ENCODE measurements at regions not wholly inside any gene's neighbourhood (a gene's known extent, or its start where the extent isn't known, plus 50 kb on each side); places are given as distances from the start of the nearest gene placed in this dataset.
"Not testable (repeated sequence)": the region's sequence is repeated elsewhere in the genome, so short reads cannot be mapped to it uniquely, and the experiment has no call there.

DNA sequence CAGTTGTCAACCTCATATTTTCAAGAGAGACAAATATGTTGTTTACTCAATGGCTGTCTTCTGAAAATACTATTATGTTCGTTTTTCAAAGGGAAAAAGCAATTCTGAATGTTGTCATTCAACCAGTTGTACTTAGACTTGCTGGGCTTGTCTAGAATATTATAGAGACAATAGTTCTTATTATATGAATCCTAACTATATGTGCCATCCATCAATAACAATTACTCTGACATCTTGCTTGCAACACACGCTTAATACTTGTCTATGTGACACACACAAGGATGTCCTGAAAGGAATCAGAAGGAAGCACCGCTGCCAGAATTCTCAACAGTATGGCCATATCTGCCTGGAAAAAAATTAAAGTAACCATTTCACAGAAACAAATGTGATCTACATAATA, 283.3 kb upstream of the NRSN1 start:
- Histone ChIP-seq H3K4me3 (replicated peaks in 1 of 3; ENCODE audit: insufficient read depth in 1 of 3, low read depth in 2 of 3, low read length in 3 of 3) (no peak overlapping the region), H2AFZ (ENCODE audit: low read length) (no peak overlapping the region), H4K20me1 (ENCODE audit: insufficient read depth, low read length) (no peaks in the 10 kb centered on the region), H3K79me2 (ENCODE audit: insufficient read depth, low read length) (no peaks in the 10 kb centered on the region), H3K27ac (ENCODE audit: extremely low read length, insufficient read depth, low read length) (no peak overlapping the region), H3K9ac (ENCODE audit: insufficient read depth, low read depth, low read length) (no peak overlapping the region), H3K9me3 (ENCODE audit: low read length) (no peaks in the 10 kb centered on the region), H3K36me3 (replicated peaks in 1 of 2; ENCODE audit: control insufficient read depth in 1 of 2, insufficient read depth in 2 of 2, low read length in 2 of 2) (no peaks in the 10 kb centered on the region), H3K4me1 (ENCODE audit: insufficient read depth, low read length) (no peaks in the 10 kb centered on the region), H3K4me2 (ENCODE audit: low read depth, low read length) (no peak overlapping the region), H3K27me3 (ENCODE audit: control insufficient read depth in 1 of 2, insufficient read depth in 2 of 2, low read length in 2 of 2) (no peaks in the 10 kb centered on the region)
- intact Hi-C loops (cut with micrococcal nuclease; ENCODE audit: unreplicated experiment) (no loop called here), in situ Hi-C loops (cut with HindIII; ENCODE audit: extremely low pct_ligation_motif_present, low pct_unique_long_range_greater_than_20kb) (no loop called here)
- no TSS peak for BruUV-seq (replicated peaks)
- FAIRE-seq (no peak), DNase-seq (ENCODE audit: low spot score) (no peak), ATAC-seq (no peak)
- WGBS (ENCODE audit: low lambda C conversion rate): 24% methylated on average over 3 of the region's 3 CpGs
- TF ChIP-seq ZNF629 (CRISPR knock-in tag; conservative IDR thresholded peaks at IDR 0.05) (no peak), MAFK (conservative IDR thresholded peaks at IDR 0.05 in 1 of 2, IDR thresholded peaks at IDR 0.05 in 1 of 2; ENCODE audit: low read length in 2 of 2) (no peak)
- CTCF ChIA-PET (ENCODE audit: low intra/inter-chr PET ratio, low total read pairs): no interaction called here
- POLR2A ChIA-PET: no interaction called here

DNA sequence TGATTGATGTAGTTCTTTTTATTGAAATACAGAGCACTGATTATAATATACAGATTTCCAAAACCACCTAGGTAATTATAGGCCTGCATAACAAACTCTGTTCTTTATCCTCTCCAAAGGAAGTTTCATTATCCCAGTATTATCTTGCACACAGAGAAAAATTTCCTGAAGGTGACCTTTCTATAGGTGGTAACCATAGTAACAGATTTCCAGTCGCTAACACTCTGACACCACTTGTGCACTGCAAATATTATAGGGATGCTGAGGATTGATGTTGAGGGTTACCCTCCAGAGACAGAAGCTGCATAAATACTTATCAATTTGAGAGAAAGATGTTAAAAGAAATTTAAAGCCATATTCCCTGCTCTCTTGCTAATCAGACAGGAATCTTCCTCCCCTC, 274.5 kb upstream of the NRSN1 start:
- Histone ChIP-seq H4K20me1 (ENCODE audit: insufficient read depth, low read length) (no peaks in the 10 kb centered on the region), H3K9ac (ENCODE audit: insufficient read depth, low read depth, low read length) (no peak overlapping the region), H3K27ac (ENCODE audit: extremely low read length, insufficient read depth, low read length) (no peak overlapping the region), H2AFZ (ENCODE audit: low read length) (no peak overlapping the region), H3K4me2 (ENCODE audit: low read depth, low read length) (no peak overlapping the region), H3K27me3 (ENCODE audit: control insufficient read depth in 1 of 2, insufficient read depth in 2 of 2, low read length in 2 of 2) (no peaks in the 10 kb centered on the region), H3K4me1 (ENCODE audit: insufficient read depth, low read length) (no peaks in the 10 kb centered on the region), H3K36me3 (replicated peaks in 1 of 2; ENCODE audit: control insufficient read depth in 1 of 2, insufficient read depth in 2 of 2, low read length in 2 of 2) (no peaks in the 10 kb centered on the region), H3K4me3 (replicated peaks in 1 of 3; ENCODE audit: insufficient read depth in 1 of 3, low read depth in 2 of 3, low read length in 3 of 3) (no peak overlapping the region), H3K79me2 (ENCODE audit: insufficient read depth, low read length) (no peaks in the 10 kb centered on the region), H3K9me3 (ENCODE audit: low read length) (no peaks in the 10 kb centered on the region)
- DNase-seq (ENCODE audit: low spot score) (no peak), ATAC-seq (no peak), FAIRE-seq (no peak)
- 0% methylated on average over 1 of the region's 1 CpG for WGBS (ENCODE audit: low lambda C conversion rate)
- peak; percentile 35; the same call in 1 of the 2 replicates for TF ChIP-seq RFX1 (IDR thresholded peaks at IDR 0.05)
- no peak for TF ChIP-seq ONECUT2 (CRISPR knock-in tag; IDR thresholded peaks at IDR 0.05)
- in situ Hi-C loops (cut with HindIII; ENCODE audit: extremely low pct_ligation_motif_present, low pct_unique_long_range_greater_than_20kb): no loop called here
- intact Hi-C loops (cut with micrococcal nuclease; ENCODE audit: unreplicated experiment): no loop called here
- POLR2A ChIA-PET: no interaction called here
- CTCF ChIA-PET (ENCODE audit: low intra/inter-chr PET ratio, low total read pairs): no interaction called here
- no TSS peak for BruUV-seq (replicated peaks)

DNA sequence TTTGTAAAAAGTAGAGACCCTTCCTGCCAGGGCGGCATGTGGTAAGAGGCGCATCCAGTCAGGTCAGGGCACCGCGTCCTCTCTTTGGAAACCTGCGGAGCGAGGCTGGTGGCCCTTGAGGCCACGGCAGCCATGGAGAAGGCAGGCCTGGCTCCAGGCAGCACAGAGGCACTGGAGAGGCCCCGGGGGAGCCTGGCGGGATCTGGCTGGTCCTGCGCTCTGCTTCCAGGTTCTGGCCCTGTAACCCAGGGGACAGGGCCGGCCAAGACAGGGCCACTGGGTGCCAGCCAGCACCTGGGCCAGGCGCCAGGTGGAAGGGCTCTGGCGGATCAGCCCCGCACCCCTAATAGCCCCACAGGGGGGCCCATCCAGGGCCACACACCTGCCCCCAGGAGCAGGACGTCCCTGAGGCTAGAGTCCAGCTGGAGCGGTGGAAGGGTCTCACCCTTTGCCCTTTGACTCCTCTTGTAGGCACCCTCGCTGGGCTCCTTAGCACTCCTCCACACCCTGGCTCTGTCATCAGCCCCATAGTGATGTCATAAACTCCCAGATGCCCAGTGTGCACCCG, 272.4 kb upstream of the NRSN1 start:
- H3K4me3 ChIP-seq (replicated peaks in 1 of 3; ENCODE audit: insufficient read depth in 1 of 3, low read depth in 2 of 3, low read length in 3 of 3); DNase-seq (ENCODE audit: low spot score); in situ Hi-C loops (cut with HindIII; ENCODE audit: extremely low pct_ligation_motif_present, low pct_unique_long_range_greater_than_20kb); H3K4me2 ChIP-seq (ENCODE audit: low read depth, low read length); CTCF ChIA-PET (ENCODE audit: low intra/inter-chr PET ratio, low total read pairs); POLR2A ChIA-PET; BruUV-seq (replicated peaks); intact Hi-C loops (cut with micrococcal nuclease; ENCODE audit: unreplicated experiment); FAIRE-seq; H3K9me3 ChIP-seq (ENCODE audit: low read length); H4K20me1 ChIP-seq (ENCODE audit: insufficient read depth, low read length); H3K36me3 ChIP-seq (replicated peaks in 1 of 2; ENCODE audit: control insufficient read depth in 1 of 2, insufficient read depth in 2 of 2, low read length in 2 of 2); H3K27ac ChIP-seq (ENCODE audit: extremely low read length, insufficient read depth, low read length); H3K27me3 ChIP-seq (ENCODE audit: control insufficient read depth in 1 of 2, insufficient read depth in 2 of 2, low read length in 2 of 2); H3K4me1 ChIP-seq (ENCODE audit: insufficient read depth, low read length); H3K79me2 ChIP-seq (ENCODE audit: insufficient read depth, low read length); ATAC-seq; H3K9ac ChIP-seq (ENCODE audit: insufficient read depth, low read depth, low read length); H2AFZ ChIP-seq (ENCODE audit: low read length): not testable (repeated sequence)
- 56% methylated on average over 9 of the region's 18 CpGs for WGBS (ENCODE audit: low lambda C conversion rate)

DNA sequence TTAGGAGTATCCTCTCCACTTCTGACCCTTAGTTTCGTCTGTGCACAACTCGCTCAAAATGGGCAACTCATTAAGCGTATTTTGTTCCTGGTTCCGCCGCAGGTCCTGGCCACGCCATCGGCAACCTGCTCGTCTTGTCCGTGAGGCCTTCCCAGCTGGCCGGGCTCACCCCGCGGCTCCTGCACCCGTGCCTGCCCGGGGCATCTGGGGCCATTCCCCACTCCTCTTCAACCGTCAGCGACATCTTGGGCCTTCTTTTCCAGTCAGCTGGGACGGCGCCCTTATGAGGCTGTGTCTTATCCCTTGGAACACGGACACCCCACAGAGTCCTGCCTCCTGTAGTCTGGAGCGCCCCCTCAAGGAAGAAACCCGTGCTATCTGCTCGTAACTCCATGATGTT, 271.9 kb upstream of the NRSN1 start:
- 61% methylated on average over 22 of the region's 22 CpGs for WGBS (ENCODE audit: low lambda C conversion rate)
- H3K4me1 ChIP-seq (ENCODE audit: insufficient read depth, low read length); H3K79me2 ChIP-seq (ENCODE audit: insufficient read depth, low read length); BruUV-seq (replicated peaks); intact Hi-C loops (cut with micrococcal nuclease; ENCODE audit: unreplicated experiment); H3K4me3 ChIP-seq (replicated peaks in 1 of 3; ENCODE audit: insufficient read depth in 1 of 3, low read depth in 2 of 3, low read length in 3 of 3); H3K36me3 ChIP-seq (replicated peaks in 1 of 2; ENCODE audit: control insufficient read depth in 1 of 2, insufficient read depth in 2 of 2, low read length in 2 of 2); H3K9me3 ChIP-seq (ENCODE audit: low read length); in situ Hi-C loops (cut with HindIII; ENCODE audit: extremely low pct_ligation_motif_present, low pct_unique_long_range_greater_than_20kb); H3K9ac ChIP-seq (ENCODE audit: insufficient read depth, low read depth, low read length); H4K20me1 ChIP-seq (ENCODE audit: insufficient read depth, low read length); ATAC-seq; FAIRE-seq; H3K27ac ChIP-seq (ENCODE audit: extremely low read length, insufficient read depth, low read length); DNase-seq (ENCODE audit: low spot score); CTCF ChIA-PET (ENCODE audit: low intra/inter-chr PET ratio, low total read pairs); POLR2A ChIA-PET; H3K4me2 ChIP-seq (ENCODE audit: low read depth, low read length); H3K27me3 ChIP-seq (ENCODE audit: control insufficient read depth in 1 of 2, insufficient read depth in 2 of 2, low read length in 2 of 2); H2AFZ ChIP-seq (ENCODE audit: low read length): not testable (repeated sequence)

Data from HepG2 (cell line).